ENCODE measurements at regions not wholly inside any gene's neighbourhood (a gene's known extent, or its start where the extent isn't known, plus 50 kb on each side); places are given as distances from the start of the nearest gene placed in this dataset.

DNA sequence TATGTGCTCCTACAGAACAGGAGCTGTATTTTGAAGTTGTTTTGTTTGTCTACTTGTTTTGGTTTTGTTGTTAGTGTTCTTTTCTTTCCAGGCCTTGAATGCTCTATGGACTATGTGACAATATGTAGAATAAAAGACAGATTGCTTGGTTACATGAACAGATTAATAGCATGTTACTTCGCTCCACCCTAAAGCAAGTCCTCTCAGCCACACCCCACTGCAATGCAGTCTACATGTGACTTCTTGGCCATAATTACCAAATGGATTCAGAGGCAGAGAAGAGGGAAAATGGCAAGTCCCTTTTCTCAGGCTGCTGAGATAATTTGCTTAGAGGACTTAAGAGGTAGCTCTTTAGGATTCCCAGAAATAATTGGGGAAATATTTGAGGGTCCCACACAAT lies 123.2 kb upstream of the CYP1B1 start:
- DNase-seq (no peak), ATAC-seq (no peak)
- H3K4me1 Mint-ChIP-seq, result no peaks in the 10 kb centered on the region
- H3K4me3 Mint-ChIP-seq, result no peak overlapping the region
- peaks cover 48% of the 10 kb centered on the region for H3K27me3 Mint-ChIP-seq
- no peak overlapping the region for H3K27ac Mint-ChIP-seq
- peaks cover 5% of the 10 kb centered on the region for H3K36me3 Mint-ChIP-seq (ENCODE audit: low read depth)
- H3K9me3 ChIP-seq (ENCODE audit: control insufficient read depth, low read length, poor library complexity, severe bottlenecking), result no peaks in the 10 kb centered on the region

- Mint-ChIP-seq H3K4me1 (peaks cover 5% of the 10 kb centered on the region), H3K4me3 (no peak overlapping the region), H3K27ac (no peak overlapping the region), H3K36me3 (ENCODE audit: low read depth) (no peaks in the 10 kb centered on the region), H3K27me3 (peaks cover 8% of the 10 kb centered on the region)
- no peaks in the 10 kb centered on the region for H3K9me3 ChIP-seq (ENCODE audit: control insufficient read depth, low read length, poor library complexity, severe bottlenecking)
- no peak for DNase-seq
- ATAC-seq, result no peak
These were observed 118.8 kb upstream of the CYP1B1 start for GRCh38 chr2:38194751-38195150.

GRCh38 chr2:38192976-38193375 lies 117.0 kb upstream of the CYP1B1 start:
- H3K36me3 Mint-ChIP-seq (ENCODE audit: low read depth), result no peaks in the 10 kb centered on the region
- DNase-seq (no peak), ATAC-seq (no peak)
- H3K9me3 ChIP-seq (ENCODE audit: control insufficient read depth, low read length, poor library complexity, severe bottlenecking), result no peaks in the 10 kb centered on the region
- no peak overlapping the region for H3K27ac Mint-ChIP-seq
- H3K4me1 Mint-ChIP-seq, result peaks cover 5% of the 10 kb centered on the region
- no peaks in the 10 kb centered on the region for H3K27me3 Mint-ChIP-seq
- no peak overlapping the region for H3K4me3 Mint-ChIP-seq

DNA sequence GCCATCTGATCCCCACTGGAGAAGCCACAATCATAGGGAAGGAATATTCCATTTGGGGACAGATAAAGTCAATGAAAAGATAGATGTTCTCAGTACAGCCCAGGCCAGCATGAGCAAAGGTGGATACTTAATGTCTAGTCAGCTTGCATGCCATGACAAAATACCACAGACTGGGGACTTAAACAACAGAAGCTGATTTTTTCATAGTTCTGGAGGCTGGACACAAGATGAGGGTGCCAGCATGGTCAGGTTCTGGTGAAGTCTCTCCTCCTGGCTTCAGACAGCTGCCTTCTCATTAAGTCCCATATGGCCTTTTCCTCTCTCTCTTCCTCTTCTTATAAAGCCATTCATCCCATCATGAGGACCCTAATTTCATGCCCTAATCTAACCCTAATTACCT lies 116.1 kb upstream of the CYP1B1 start:
- H3K9me3 ChIP-seq (ENCODE audit: control insufficient read depth, low read length, poor library complexity, severe bottlenecking), result no peaks in the 10 kb centered on the region
- no peak overlapping the region for H3K27ac Mint-ChIP-seq
- H3K4me1 Mint-ChIP-seq, result peaks cover 5% of the 10 kb centered on the region
- H3K4me3 Mint-ChIP-seq, result no peak overlapping the region
- no peaks in the 10 kb centered on the region for H3K36me3 Mint-ChIP-seq (ENCODE audit: low read depth)
- ATAC-seq (no peak), DNase-seq (no peak)
- H3K27me3 Mint-ChIP-seq, result no peaks in the 10 kb centered on the region

DNA sequence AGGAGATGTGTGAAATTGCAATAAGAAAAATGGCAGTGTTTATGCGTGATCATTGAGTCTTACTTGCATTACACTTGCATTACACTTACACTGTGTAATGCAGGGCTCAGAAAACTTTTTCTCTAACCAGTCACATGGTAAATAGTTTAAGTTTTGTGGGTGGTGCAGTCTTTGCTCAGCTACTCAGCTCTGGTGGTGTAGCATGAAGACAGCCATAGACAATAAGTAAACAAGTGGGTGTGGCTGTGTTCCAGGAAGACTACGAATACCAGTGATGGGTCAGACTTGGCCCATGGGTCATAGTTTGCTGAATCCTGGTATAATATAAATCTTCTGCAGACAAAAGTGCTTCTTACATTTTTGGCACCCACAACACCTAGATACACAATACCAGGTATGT lies 115.6 kb upstream of the CYP1B1 start:
- Mint-ChIP-seq H3K4me1 (peaks cover 5% of the 10 kb centered on the region), H3K4me3 (no peak overlapping the region), H3K27ac (no peak overlapping the region), H3K36me3 (ENCODE audit: low read depth) (no peaks in the 10 kb centered on the region), H3K27me3 (no peaks in the 10 kb centered on the region)
- no peak for ATAC-seq
- H3K9me3 ChIP-seq (ENCODE audit: control insufficient read depth, low read length, poor library complexity, severe bottlenecking), result no peaks in the 10 kb centered on the region
- DNase-seq, result no peak

GRCh38 chr2:38190542-38191218 lies 114.7 kb upstream of the CYP1B1 start:
- no peak for ATAC-seq
- H3K27ac Mint-ChIP-seq, result no peak overlapping the region
- no peaks in the 10 kb centered on the region for H3K27me3 Mint-ChIP-seq
- H3K4me3 Mint-ChIP-seq, result no peak overlapping the region
- H3K9me3 ChIP-seq (ENCODE audit: control insufficient read depth, low read length, poor library complexity, severe bottlenecking), result no peaks in the 10 kb centered on the region
- no peaks in the 10 kb centered on the region for H3K36me3 Mint-ChIP-seq (ENCODE audit: low read depth)
- no peak for DNase-seq
- peaks cover 5% of the 10 kb centered on the region for H3K4me1 Mint-ChIP-seq

GRCh38 chr2:38187541-38188011 lies 111.6 kb upstream of the CYP1B1 start:
- ATAC-seq, result no peak
- DNase-seq, result no peak
- H3K4me1 Mint-ChIP-seq, result no peaks in the 10 kb centered on the region

DNA sequence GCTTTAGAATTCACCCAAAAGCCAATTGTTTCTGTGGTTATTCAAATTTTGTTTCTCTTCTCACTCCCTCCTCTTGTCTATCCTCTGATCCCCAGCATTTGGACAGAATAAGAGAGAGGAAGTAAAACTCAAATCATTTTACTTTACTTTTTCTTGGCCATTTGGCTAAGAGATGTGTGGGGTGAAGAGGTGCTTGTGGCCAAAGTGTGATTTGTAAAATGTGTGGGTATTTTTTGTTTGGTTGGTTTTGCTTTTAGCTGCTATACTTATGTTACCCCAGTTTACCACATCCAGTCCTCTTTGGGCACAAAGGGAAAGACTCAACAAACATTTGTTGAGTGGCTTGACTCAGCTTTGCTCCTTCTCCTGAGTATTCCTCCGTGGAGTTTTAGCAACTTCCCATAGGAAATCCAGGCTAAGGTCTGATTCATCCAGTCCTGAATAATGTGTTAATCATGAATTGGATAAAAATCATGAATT lies 109.1 kb upstream of the CYP1B1 start:
- H3K9me3 ChIP-seq (ENCODE audit: control insufficient read depth, low read length, poor library complexity, severe bottlenecking), result no peaks in the 10 kb centered on the region
- Mint-ChIP-seq H3K4me3 (no peak overlapping the region), H3K27ac (no peak overlapping the region), H3K36me3 (ENCODE audit: low read depth) (no peaks in the 10 kb centered on the region), H3K4me1 (no peaks in the 10 kb centered on the region), H3K27me3 (peaks cover 22% of the 10 kb centered on the region)
- DNase-seq (no peak), ATAC-seq (no peak)

More at GRCh38 chr2:38187541-38188011, 111.6 kb upstream of the CYP1B1 start:
- no peak overlapping the region for H3K4me3 Mint-ChIP-seq
- peaks cover 9% of the 10 kb centered on the region for H3K27me3 Mint-ChIP-seq
- H3K9me3 ChIP-seq (ENCODE audit: control insufficient read depth, low read length, poor library complexity, severe bottlenecking), result no peaks in the 10 kb centered on the region
- no peak overlapping the region for H3K27ac Mint-ChIP-seq
- no peaks in the 10 kb centered on the region for H3K36me3 Mint-ChIP-seq (ENCODE audit: low read depth)

GRCh38 chr2:38182492-38183003 lies 106.6 kb upstream of the CYP1B1 start:
- Mint-ChIP-seq H3K27me3 (peaks cover 23% of the 10 kb centered on the region), H3K4me1 (no peaks in the 10 kb centered on the region), H3K36me3 (ENCODE audit: low read depth) (no peaks in the 10 kb centered on the region), H3K4me3 (no peak overlapping the region), H3K27ac (no peak overlapping the region)
- DNase-seq (no peak), ATAC-seq (no peak)
- H3K9me3 ChIP-seq (ENCODE audit: control insufficient read depth, low read length, poor library complexity, severe bottlenecking), result no peaks in the 10 kb centered on the region

- no peaks in the 10 kb centered on the region for H3K9me3 ChIP-seq (ENCODE audit: control insufficient read depth, low read length, poor library complexity, severe bottlenecking)
- H3K4me1 Mint-ChIP-seq, result no peaks in the 10 kb centered on the region
- no peaks in the 10 kb centered on the region for H3K36me3 Mint-ChIP-seq (ENCODE audit: low read depth)
- no peak overlapping the region for H3K27ac Mint-ChIP-seq
- no peak overlapping the region for H3K4me3 Mint-ChIP-seq
- ATAC-seq (no peak), DNase-seq (no peak)
- peaks cover 27% of the 10 kb centered on the region for H3K27me3 Mint-ChIP-seq
These were observed 106.0 kb upstream of the CYP1B1 start for GRCh38 chr2:38181806-38182491.

DNA sequence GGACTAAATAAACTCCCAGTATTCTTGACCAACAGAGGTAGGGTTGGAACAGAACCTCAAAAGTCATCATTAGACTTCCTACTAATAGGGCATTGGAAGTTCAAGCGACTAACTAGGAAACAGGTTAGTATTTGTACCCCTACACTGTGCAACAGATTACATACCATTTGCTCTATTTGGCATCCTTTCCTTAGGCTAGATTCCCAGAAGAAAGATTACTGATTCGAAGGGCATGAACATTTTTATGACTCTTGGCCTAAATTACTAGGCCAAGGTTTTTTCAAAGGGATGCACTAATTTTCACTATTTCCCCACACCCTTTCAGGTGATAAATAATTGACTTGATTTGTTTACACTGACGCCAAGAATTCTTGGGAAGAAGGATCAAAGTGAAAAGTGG lies 104.8 kb upstream of the CYP1B1 start:
- no peaks in the 10 kb centered on the region for H3K9me3 ChIP-seq (ENCODE audit: control insufficient read depth, low read length, poor library complexity, severe bottlenecking)
- Mint-ChIP-seq H3K27me3 (peaks cover 27% of the 10 kb centered on the region), H3K4me3 (no peak overlapping the region), H3K4me1 (no peaks in the 10 kb centered on the region), H3K27ac (no peak overlapping the region), H3K36me3 (ENCODE audit: low read depth) (no peaks in the 10 kb centered on the region)
- no peak for ATAC-seq
- DNase-seq, result no peak

DNA sequence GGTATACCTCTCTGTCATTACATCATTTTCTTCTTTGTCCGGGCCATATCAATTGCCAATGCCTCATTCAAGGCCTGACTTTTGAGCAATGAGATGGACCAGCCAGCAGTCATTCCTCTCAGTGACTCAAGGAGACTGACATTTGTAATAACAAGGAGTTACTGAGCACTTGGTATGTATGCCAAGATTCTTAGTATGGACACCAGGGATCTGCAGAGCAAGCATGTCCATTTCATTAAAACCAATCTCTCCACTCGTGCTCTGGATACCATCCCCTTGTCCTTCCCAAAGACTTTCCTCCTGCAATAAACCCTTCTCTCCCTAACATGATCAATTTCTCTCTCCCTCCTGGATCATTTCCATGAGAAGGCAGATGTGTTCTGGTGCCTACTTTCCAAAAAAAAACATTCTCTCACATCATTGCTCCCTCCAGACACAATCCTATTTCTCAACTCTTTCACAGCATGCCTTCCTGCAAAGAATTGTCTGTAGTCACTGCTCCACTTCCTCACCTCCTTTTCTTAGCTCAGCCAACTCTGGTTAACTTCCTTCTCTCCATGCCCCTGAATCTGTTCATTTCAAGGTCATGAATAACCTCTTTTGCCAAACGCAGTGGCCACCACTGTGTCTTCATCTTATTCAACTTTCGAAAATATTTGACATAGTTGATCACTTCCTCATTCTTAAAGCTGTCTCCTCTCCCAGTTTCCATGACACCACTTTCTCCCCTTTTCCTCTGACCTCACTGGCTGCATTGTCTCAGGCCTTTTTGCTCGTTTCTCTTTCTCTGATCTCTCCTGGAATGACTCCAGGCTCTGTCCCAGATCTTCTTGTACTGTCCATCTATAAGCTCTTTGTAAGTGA lies 102.8 kb upstream of the CYP1B1 start:
- ATAC-seq (no peak), DNase-seq (no peak)
- Mint-ChIP-seq H3K36me3 (ENCODE audit: low read depth) (no peaks in the 10 kb centered on the region), H3K27ac (no peak overlapping the region), H3K4me1 (peaks cover 2% of the 10 kb centered on the region), H3K4me3 (no peak overlapping the region), H3K27me3 (peaks cover 31% of the 10 kb centered on the region)
- H3K9me3 ChIP-seq (ENCODE audit: control insufficient read depth, low read length, poor library complexity, severe bottlenecking), result no peaks in the 10 kb centered on the region

DNA sequence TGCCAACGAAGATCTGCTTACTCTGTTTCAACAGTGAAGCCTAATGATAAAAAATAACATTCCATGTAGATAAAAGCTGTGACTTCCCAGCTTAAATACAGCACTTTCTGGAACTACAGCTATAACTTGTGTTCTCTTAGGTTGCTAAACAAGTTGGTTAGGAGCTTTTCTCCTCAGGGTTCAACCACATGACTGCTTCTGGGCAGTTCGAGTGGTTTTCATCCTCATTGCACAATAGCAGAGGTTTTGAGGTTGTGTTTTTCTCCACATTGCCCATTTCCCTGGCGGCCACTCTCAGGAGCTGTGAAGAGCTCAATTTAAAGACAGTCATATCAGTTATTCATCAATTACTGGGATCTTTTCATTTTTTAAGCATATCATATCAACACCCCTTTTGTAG lies 102.2 kb upstream of the CYP1B1 start:
- peaks cover 31% of the 10 kb centered on the region for H3K27me3 Mint-ChIP-seq
- ATAC-seq, result no peak
- H3K4me1 Mint-ChIP-seq, result peaks cover 2% of the 10 kb centered on the region
- H3K36me3 Mint-ChIP-seq (ENCODE audit: low read depth), result no peaks in the 10 kb centered on the region
- no peak overlapping the region for H3K4me3 Mint-ChIP-seq
- H3K27ac Mint-ChIP-seq, result no peak overlapping the region
- no peaks in the 10 kb centered on the region for H3K9me3 ChIP-seq (ENCODE audit: control insufficient read depth, low read length, poor library complexity, severe bottlenecking)
- no peak for DNase-seq
